Endothelial cell of umbilical vein (primary cell): ENCODE measurements at regions not wholly inside any gene's neighbourhood (a gene's known extent, or its start where the extent isn't known, plus 50 kb on each side); places are given as distances from the start of the nearest gene placed in this dataset.

Experiments used
- BruUV-seq: library from RNA; stranded (reverse); fragments of 400-500 nt; replicated peaks from 2 replicates; lab custom pipeline; 2021; lab: Mats Ljungman, UMichigan
- CTCF ChIA-PET: fragments of 300-600, 350-600 bp; sonication (Branson Sonifier 250); formaldehyde crosslinking; loops from one replicate; lab custom pipeline; 2021; ENCODE audit warnings: antibody characterized with exemption, inconsistent platforms; lab: Charles Lee
- POLR2A ChIA-PET: fragments of 300-600, 350-600 bp; sonication (Branson Sonifier 250); formaldehyde crosslinking; loops from one replicate; lab custom pipeline; 2021; ENCODE audit warnings: antibody characterized with exemption, inconsistent platforms; lab: Charles Lee
- DNase-seq: peaks from one replicate; pipeline ENCODE4 v3.0.0-alpha.2; 2011; ENCODE audit warnings: low read depth, low spot score
- FAIRE-seq: peaks from 2 replicates; lab custom pipeline; 2011; peaks lifted over from hg19 to GRCh38; lab: Jason Lieb, UNC
- H2AFZ ChIP-seq: 2 replicates; pipeline ENCODE4 v1.6.0; 2012; ENCODE audit warnings: low read depth, low read length, control low read depth, inconsistent platforms
- H3K27ac ChIP-seq: 2 replicates; pipeline ENCODE4 v1.5.1; 2011; ENCODE audit warnings: low read depth, mild to moderate bottlenecking, control low read depth, low read length, moderate library complexity; ENCODE audit not compliant: insufficient read depth
- H3K27me3 ChIP-seq, 2 experiments: 2 replicates each; pipeline versions ENCODE4 v1.6.0 to v1.6.1; 2011; ENCODE audit warnings: low read length in 2 of 2, mixed read lengths in 1 of 2; ENCODE audit not compliant: control insufficient read depth in 2 of 2, insufficient read depth in 2 of 2
- H3K36me3 ChIP-seq, 2 experiments: 2 replicates in 1 of 2; 3 replicates in 1 of 2; pipeline ENCODE4 v1.5.1; 2011; ENCODE audit warnings: low read length in 2 of 2, mild to moderate bottlenecking in 1 of 2, moderate library complexity in 1 of 2; ENCODE audit not compliant: control insufficient read depth in 2 of 2, insufficient read depth in 2 of 2; ENCODE audit errors: extremely low read depth in 1 of 2
- H3K4me1 ChIP-seq: 3 replicates; pipeline ENCODE4 v1.5.1; 2011; ENCODE audit warnings: mild to moderate bottlenecking, low read length; ENCODE audit not compliant: control insufficient read depth, insufficient read depth; ENCODE audit errors: extremely low read depth
- H3K4me2 ChIP-seq: 2 replicates; pipeline ENCODE4 v1.6.1; 2011; ENCODE audit warnings: low read length, control low read depth, mixed read lengths; ENCODE audit not compliant: insufficient read depth
- H3K4me3 ChIP-seq, 3 experiments: fragments of 200-600 bp in 1 of 3; sonication (generic), shearing (Covaris generic) in 1 of 3; replicated peaks in 1 of 3; 2 replicates each; pipeline ENCODE4 v1.5.1; 2011 to 2016; ENCODE audit warnings: control low read depth in 3 of 3, low read length in 3 of 3, mild to moderate bottlenecking in 2 of 3, inconsistent platforms in 1 of 3, low read depth in 1 of 3, moderate library complexity in 1 of 3; ENCODE audit not compliant: insufficient read depth in 1 of 3
- H3K79me2 ChIP-seq: 2 replicates; pipeline ENCODE4 v1.6.0; 2012; ENCODE audit warnings: low read length, inconsistent platforms; ENCODE audit not compliant: control insufficient read depth, insufficient read depth
- H3K9ac ChIP-seq: replicated peaks from 2 replicates; pipeline ENCODE3; 2011; ENCODE audit warnings: low read length, control low read depth; ENCODE audit not compliant: insufficient read depth; ENCODE audit errors: extremely low read depth
- H3K9me1 ChIP-seq: replicated peaks from 3 replicates; pipeline ENCODE4 v1.6.0; 2011; ENCODE audit warnings: mild to moderate bottlenecking, low read length; ENCODE audit not compliant: control insufficient read depth, insufficient read depth; ENCODE audit errors: extremely low read depth
- H3K9me3 ChIP-seq: replicated peaks from 2 replicates; pipeline ENCODE4 v1.5.1; 2012; ENCODE audit warnings: low read length, inconsistent platforms; ENCODE audit not compliant: control insufficient read depth, insufficient read depth
- H4K20me1 ChIP-seq: replicated peaks from 2 replicates; pipeline ENCODE3; 2011; ENCODE audit warnings: mild to moderate bottlenecking, low read length; ENCODE audit not compliant: control insufficient read depth, insufficient read depth; ENCODE audit errors: extremely low read depth
- EZH2 ChIP-seq: IDR thresholded peaks from 2 replicates; pipeline ENCODE4 v1.6.1; 2012; ENCODE audit warnings: borderline replicate concordance, low read depth, mild to moderate bottlenecking, moderate library complexity, low read length, inconsistent platforms; ENCODE audit not compliant: severe bottlenecking
- FOS ChIP-seq: IDR thresholded peaks from 2 replicates; pipeline ENCODE4 v1.6.1; 2011; ENCODE audit warnings: mild to moderate bottlenecking, low read length, moderate library complexity, borderline replicate concordance; ENCODE audit not compliant: insufficient read depth
- GATA2 ChIP-seq: IDR thresholded peaks from 2 replicates; pipeline ENCODE4 v1.7.0; 2011; ENCODE audit warnings: low read depth, mild to moderate bottlenecking, moderate library complexity, mixed read lengths, low read length; ENCODE audit not compliant: insufficient read length, insufficient read depth
- JUN ChIP-seq: IDR thresholded peaks from 2 replicates; pipeline ENCODE4 v1.6.1; 2011; ENCODE audit warnings: borderline replicate concordance, low read depth; ENCODE audit not compliant: insufficient read length, insufficient read depth
- MAX ChIP-seq: IDR thresholded peaks from 2 replicates; pipeline ENCODE4 v1.6.1; 2011; ENCODE audit not compliant: insufficient read depth, insufficient read length
- MYC ChIP-seq: IDR thresholded peaks from one replicate; pipeline ENCODE4 v1.6.1; 2011; ENCODE audit warnings: mild to moderate bottlenecking, low read depth, low read length
- POLR2A ChIP-seq: IDR thresholded peaks from 2 replicates; pipeline ENCODE4 v1.6.1; 2012; ENCODE audit warnings: low read depth, mild to moderate bottlenecking, control low read depth, low read length
- POLR2AphosphoS5 ChIP-seq: IDR thresholded peaks from 2 replicates; pipeline ENCODE4 v1.6.1; 2012; ENCODE audit warnings: low read depth, mild to moderate bottlenecking, control low read depth, low read length, moderate library complexity; ENCODE audit not compliant: insufficient read depth
- dilution Hi-C: fragments of 300-500 bp; cut with MboI; formaldehyde crosslinking; loops from one replicate; pipeline ENCODE4 v1.15.0; 2019; ENCODE audit warnings: low sequenced_read_pairs; ENCODE audit not compliant: extremely low pct_ligation_motif_present
- intact Hi-C: fragments of 100-400 bp; cut with micrococcal nuclease; formaldehyde crosslinking; loops from one replicate; pipeline ENCODE4 v1.10.0; 2022
- TF ChIP-seq, protein P1 (sequence below), 2 donors: IDR thresholded peaks; 1 replicate in 1 of 2; 2 replicates in 1 of 2; pipeline ENCODE4 v1.5.1; 2011; ENCODE audit warnings: low read length in 2 of 2, mild to moderate bottlenecking in 2 of 2, moderate library complexity in 2 of 2, control low read depth in 1 of 2, inconsistent platforms in 1 of 2, low read depth in 1 of 2; ENCODE audit not compliant: insufficient read depth in 1 of 2; ENCODE audit errors: extremely low read depth in 1 of 2

- ChIA-PET CTCF (no interaction called here), POLR2A (no interaction called here)
- Histone ChIP-seq H3K27ac (no peak overlapping the region), H4K20me1 (no peaks in the 10 kb centered on the region), H3K4me2 (no peak overlapping the region), H3K4me1 (no peaks in the 10 kb centered on the region), H2AFZ (no peak overlapping the region), H3K9me3 (no peaks in the 10 kb centered on the region), H3K4me3 (no peak overlapping the region), H3K27me3 (no peaks in the 10 kb centered on the region), H3K9ac (no peak overlapping the region), H3K79me2 (no peaks in the 10 kb centered on the region), H3K9me1 (no peaks in the 10 kb centered on the region), H3K36me3 (no peaks in the 10 kb centered on the region)
- no peak for TF ChIP-seq FOS
- TF ChIP-seq, protein P1, sequence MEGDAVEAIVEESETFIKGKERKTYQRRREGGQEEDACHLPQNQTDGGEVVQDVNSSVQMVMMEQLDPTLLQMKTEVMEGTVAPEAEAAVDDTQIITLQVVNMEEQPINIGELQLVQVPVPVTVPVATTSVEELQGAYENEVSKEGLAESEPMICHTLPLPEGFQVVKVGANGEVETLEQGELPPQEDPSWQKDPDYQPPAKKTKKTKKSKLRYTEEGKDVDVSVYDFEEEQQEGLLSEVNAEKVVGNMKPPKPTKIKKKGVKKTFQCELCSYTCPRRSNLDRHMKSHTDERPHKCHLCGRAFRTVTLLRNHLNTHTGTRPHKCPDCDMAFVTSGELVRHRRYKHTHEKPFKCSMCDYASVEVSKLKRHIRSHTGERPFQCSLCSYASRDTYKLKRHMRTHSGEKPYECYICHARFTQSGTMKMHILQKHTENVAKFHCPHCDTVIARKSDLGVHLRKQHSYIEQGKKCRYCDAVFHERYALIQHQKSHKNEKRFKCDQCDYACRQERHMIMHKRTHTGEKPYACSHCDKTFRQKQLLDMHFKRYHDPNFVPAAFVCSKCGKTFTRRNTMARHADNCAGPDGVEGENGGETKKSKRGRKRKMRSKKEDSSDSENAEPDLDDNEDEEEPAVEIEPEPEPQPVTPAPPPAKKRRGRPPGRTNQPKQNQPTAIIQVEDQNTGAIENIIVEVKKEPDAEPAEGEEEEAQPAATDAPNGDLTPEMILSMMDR (IDR thresholded peaks at IDR 0.05; ENCODE audit: extremely low read depth in 1 of 2, insufficient read depth in 1 of 2, low read depth in 1 of 2, low read length in 2 of 2): no peak
- no peak for TF ChIP-seq GATA2
- TF ChIP-seq JUN: no peak
- no peak for TF ChIP-seq MAX
- no peak for TF ChIP-seq POLR2AphosphoS5
- TF ChIP-seq MYC: no peak
- TF ChIP-seq EZH2: no peak
- TF ChIP-seq POLR2A: no peak
- FAIRE-seq (no peak), DNase-seq (no peak)
- dilution Hi-C loops: no loop called here
- no TSS peak for BruUV-seq
- intact Hi-C loops: no loop called here
These were observed 91.8 kb upstream of the IQSEC1 start for GRCh38 chr3:13164893-13165492.
